ENCODE measurements at regions not wholly inside any gene's neighbourhood (a gene's known extent, or its start where the extent isn't known, plus 50 kb on each side); places are given as distances from the start of the nearest gene placed in this dataset.
"Not testable (repeated sequence)": the region's sequence is repeated elsewhere in the genome, so short reads cannot be mapped to it uniquely, and the experiment has no call there.

DNA sequence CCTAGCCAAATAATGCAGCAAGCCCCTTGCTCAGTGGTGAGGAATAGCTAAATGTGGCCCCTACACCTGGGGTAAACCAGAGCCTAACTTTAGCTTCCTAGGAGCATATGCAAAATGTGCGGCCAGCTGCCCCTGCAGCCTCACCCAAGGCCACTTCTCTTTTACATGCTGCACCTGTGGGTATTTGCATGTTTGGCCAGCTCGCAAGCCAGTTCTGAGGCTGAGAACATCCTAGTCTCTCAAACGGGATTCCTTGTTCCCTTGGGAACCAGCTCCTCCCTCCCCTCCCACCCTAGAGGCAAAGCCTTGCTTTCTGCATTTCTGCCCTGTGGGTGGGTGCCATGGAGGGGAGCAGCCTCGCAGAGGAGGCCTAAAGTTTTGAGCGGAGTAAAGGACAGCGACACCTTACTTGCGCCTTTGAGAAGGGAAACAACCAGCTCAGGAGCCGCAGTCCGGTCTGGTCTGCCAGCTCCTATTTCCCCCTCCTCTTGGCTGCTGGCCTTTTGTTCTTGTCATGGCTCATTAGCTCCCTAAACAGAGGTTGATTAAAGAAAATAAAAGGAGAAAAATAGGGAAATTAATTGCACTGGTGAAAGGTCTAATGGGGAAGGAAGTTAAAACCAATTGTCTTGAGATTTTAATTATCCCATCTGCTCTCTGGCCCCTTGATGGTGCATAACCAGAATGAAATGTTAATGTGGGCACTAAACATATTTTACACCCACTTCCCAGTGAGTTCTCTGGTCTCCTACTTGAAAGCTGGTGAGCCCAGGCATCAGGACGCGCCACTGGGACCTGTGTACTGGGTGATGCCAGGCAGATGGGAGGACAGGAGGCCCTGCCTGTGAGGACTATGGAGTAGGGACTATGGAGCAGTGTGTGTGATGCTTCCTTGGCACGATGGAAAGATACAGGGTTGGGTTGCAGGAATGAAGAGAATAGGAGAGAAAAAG is 68.7 kb downstream of the TEX35 start:
- H3K9me3 ChIP-seq, result no peaks in the 10 kb centered on the region
- DNase-seq, result no peak
- H3K4me1 ChIP-seq, result no peaks in the 10 kb centered on the region
- no peak overlapping the region for H3K27ac ChIP-seq
- H3K27me3 ChIP-seq, result no peaks in the 10 kb centered on the region
- H3K36me3 ChIP-seq, result no peaks in the 10 kb centered on the region
- ATAC-seq, result no peak
- no peak overlapping the region for H3K4me3 ChIP-seq
- intact Hi-C loops (cut with DNase I), result no loop called here
- no peak for TF ChIP-seq CTCF (IDR thresholded peaks at IDR 0.05)

- no peak overlapping the region for H3K4me3 ChIP-seq
- no peaks in the 10 kb centered on the region for H3K36me3 ChIP-seq
- H3K9me3 ChIP-seq, result no peaks in the 10 kb centered on the region
- no peak for ATAC-seq
- no peak for DNase-seq
- H3K27ac ChIP-seq, result no peak overlapping the region
- intact Hi-C loops (cut with DNase I), result no loop called here
- H3K27me3 ChIP-seq, result no peaks in the 10 kb centered on the region
- TF ChIP-seq CTCF (IDR thresholded peaks at IDR 0.05), result no peak
- H3K4me1 ChIP-seq, result no peaks in the 10 kb centered on the region
Observed at GRCh38 chr1:178587096-178587495, 74.2 kb downstream of the TEX35 start.

- no peak for ATAC-seq
- no peaks in the 10 kb centered on the region for H3K27me3 ChIP-seq
- H3K9me3 ChIP-seq, result no peaks in the 10 kb centered on the region
- H3K4me3 ChIP-seq, result no peak overlapping the region
- no peak for TF ChIP-seq CTCF (IDR thresholded peaks at IDR 0.05)
- no peak overlapping the region for H3K27ac ChIP-seq
- no peaks in the 10 kb centered on the region for H3K36me3 ChIP-seq
- H3K4me1 ChIP-seq, result no peaks in the 10 kb centered on the region
- no peak for DNase-seq
- intact Hi-C loops (cut with DNase I), result no loop called here
Observed at GRCh38 chr1:178587975-178588374, 75.1 kb downstream of the TEX35 start.

DNA sequence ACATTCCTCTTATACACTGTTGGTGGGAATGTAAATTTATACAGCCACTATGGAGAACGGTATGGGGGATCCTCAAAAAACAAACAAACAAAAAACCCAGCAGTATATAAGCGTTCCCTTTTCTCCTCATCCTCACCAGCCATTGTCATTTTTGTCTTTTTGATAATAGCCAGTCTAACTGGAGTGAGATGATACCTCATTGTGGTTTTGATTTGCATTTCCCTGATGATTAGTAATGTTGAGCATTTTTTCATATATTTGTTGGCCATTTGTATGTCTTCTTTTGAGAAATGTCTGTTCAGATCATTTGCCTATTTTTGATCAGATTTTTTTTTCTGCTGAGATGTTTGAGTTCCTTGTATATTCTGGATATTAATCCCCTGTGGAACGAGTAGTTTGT is 76.1 kb downstream of the TEX35 start:
- H3K36me3 ChIP-seq; intact Hi-C loops (cut with DNase I); H3K4me1 ChIP-seq; H3K27me3 ChIP-seq; H3K27ac ChIP-seq; ATAC-seq; H3K4me3 ChIP-seq; H3K9me3 ChIP-seq; DNase-seq: not testable (repeated sequence)

DNA sequence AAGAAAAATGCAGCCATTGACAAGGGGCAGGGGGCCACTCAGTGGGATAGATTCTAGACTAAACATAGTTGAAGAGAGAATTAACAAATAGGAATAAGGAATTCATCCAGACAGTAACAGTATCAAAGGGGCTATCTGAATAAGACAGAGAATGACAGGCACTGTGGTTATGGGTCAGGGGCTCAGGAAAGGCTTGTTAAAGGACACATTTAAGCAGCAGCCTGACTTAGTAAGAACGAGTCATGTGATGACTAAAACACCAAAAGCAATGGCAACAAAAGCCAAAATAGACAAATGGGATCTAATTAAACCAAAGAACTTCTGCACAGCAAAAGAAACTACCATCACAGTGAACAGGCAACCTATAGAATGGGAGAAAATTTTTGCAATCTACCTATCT is 78.9 kb downstream of the TEX35 start:
- H3K27ac ChIP-seq; DNase-seq; H3K4me1 ChIP-seq; H3K4me3 ChIP-seq; H3K27me3 ChIP-seq; H3K36me3 ChIP-seq; H3K9me3 ChIP-seq; intact Hi-C loops (cut with DNase I); ATAC-seq: not testable (repeated sequence)

DNA sequence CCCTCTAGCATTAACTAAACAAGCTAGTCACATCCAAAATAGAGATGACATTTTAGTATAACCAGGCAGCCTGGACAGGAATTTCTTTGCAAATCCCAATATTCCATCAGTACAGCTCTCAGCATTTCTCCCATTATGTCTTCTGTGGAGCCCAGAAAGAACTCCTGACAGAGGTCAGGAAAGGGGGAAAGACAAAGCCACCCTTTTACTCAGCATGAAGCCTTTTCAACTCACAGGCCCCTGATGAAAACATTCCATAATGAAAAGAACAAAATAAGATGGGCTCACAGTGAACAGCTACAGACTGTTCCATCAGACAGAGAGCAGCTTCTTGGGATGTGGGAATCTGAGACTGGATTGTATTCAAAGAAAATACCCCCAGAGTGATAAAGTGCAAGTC is 80.6 kb downstream of the TEX35 start:
- intact Hi-C loops (cut with DNase I), result no loop called here
- TF ChIP-seq CTCF (IDR thresholded peaks at IDR 0.05), result no peak
- no peak for ATAC-seq

More for the DNA sequence above, 80.6 kb downstream of the TEX35 start:
- H3K27ac ChIP-seq, result no peak overlapping the region
- no peaks in the 10 kb centered on the region for H3K4me1 ChIP-seq
- DNase-seq, result no peak
- no peak overlapping the region for H3K4me3 ChIP-seq
- no peaks in the 10 kb centered on the region for H3K9me3 ChIP-seq
- H3K27me3 ChIP-seq, result no peaks in the 10 kb centered on the region
- H3K36me3 ChIP-seq, result no peaks in the 10 kb centered on the region

Data from upper lobe of right lung (tissue), 1 donor.